Breast epithelium (tissue), 3 donors: ENCODE measurements at regions not wholly inside any gene's neighbourhood (a gene's known extent, or its start where the extent isn't known, plus 50 kb on each side); places are given as distances from the start of the nearest gene placed in this dataset.
"Not testable (repeated sequence)": the region's sequence is repeated elsewhere in the genome, so short reads cannot be mapped to it uniquely, and the experiment has no call there.

ENCODE experiments used
- CTCF ChIP-seq, 3 donors: fragments of 450-650 bp; IDR thresholded peaks; one replicate each; pipeline ENCODE4 v1.5.1; 2016 to 2017; ENCODE audit warnings: antibody characterized with exemption in 3 of 3, mild to moderate bottlenecking in 3 of 3, moderate library complexity in 3 of 3
- POLR2A ChIP-seq: fragments of 450-650 bp; IDR thresholded peaks from one replicate; pipeline ENCODE4 v1.6.1; 2016; ENCODE audit warnings: antibody characterized with exemption, mild to moderate bottlenecking, moderate library complexity
- POLR2AphosphoS5 ChIP-seq, 3 donors: sonication (generic); formaldehyde crosslinking; IDR thresholded peaks; one replicate each; pipeline ENCODE4 v1.6.1; 2017; ENCODE audit warnings: antibody characterized with exemption in 3 of 3

- TF ChIP-seq CTCF (IDR thresholded peaks at IDR 0.05); POLR2AphosphoS5 (IDR thresholded peaks at IDR 0.05); POLR2A: not testable (repeated sequence)
These were observed 108.1 kb downstream of the GOLGA6L6 start for GRCh38 chr15:20433468-20433867.
